K562 (cell line): ENCODE measurements at regions not wholly inside any gene's neighbourhood (a gene's known extent, or its start where the extent isn't known, plus 50 kb on each side); places are given as distances from the start of the nearest gene placed in this dataset.
A peak's percentile ranks its signal among the peaks of the same experiment; 100 is the strongest.

ENCODE experiments used
- ETV5 ChIP-seq: sonication (generic); formaldehyde crosslinking; IDR thresholded peaks from 2 replicates; pipeline ENCODE4 v1.4.0; 2020; ENCODE audit warnings: low read depth, mild to moderate bottlenecking, missing genetic modification reagents
- NR2C2 ChIP-seq, 2 experiments: fragments of 200-800 bp in 1 of 2; sonication (Bioruptor generic) in 1 of 2; sonication (generic) in 1 of 2; formaldehyde crosslinking in 1 of 2; IDR thresholded peaks; 2 replicates each; pipeline versions ENCODE4 v1.6.1 to v1.8.0; 2016 to 2022; ENCODE audit warnings: mild to moderate bottlenecking in 1 of 2, missing compliant biosample characterization in 1 of 2, missing genetic modification characterization in 1 of 2, missing genetic modification reagents in 1 of 2
- RAD21 ChIP-seq, 2 experiments: fragments of 250-450 bp in 1 of 2; fragments of 450-650 bp in 1 of 2; sonication (Bioruptor Pico) in 1 of 2; formaldehyde crosslinking in 1 of 2; IDR thresholded peaks in 1 of 2; conservative IDR thresholded peaks in 1 of 2; 2 replicates each; pipeline versions ENCODE4 v1.4.0 to v1.8.0; 2020 to 2022; ENCODE audit warnings: mild to moderate bottlenecking in 2 of 2, moderate library complexity in 1 of 2
- YY1 ChIP-seq, 3 experiments: IDR thresholded peaks; 2 replicates each; pipeline ENCODE4 v1.6.1; 2011; ENCODE audit warnings: low read length in 2 of 3, mild to moderate bottlenecking in 2 of 3, moderate library complexity in 2 of 3, borderline replicate concordance in 1 of 3, control low read depth in 1 of 3, low read depth in 1 of 3; ENCODE audit not compliant: insufficient read depth in 3 of 3, insufficient replicate concordance in 2 of 3, control insufficient read depth in 1 of 3, insufficient read length in 1 of 3; ENCODE audit errors: extremely low read depth in 1 of 3
- TF ChIP-seq, protein P1 (sequence below): fragments of 450-650 bp; IDR thresholded peaks from 2 replicates; pipeline ENCODE4 v1.6.1; 2018; ENCODE audit warnings: mild to moderate bottlenecking, low read depth; ENCODE audit not compliant: partially characterized antibody

DNA sequence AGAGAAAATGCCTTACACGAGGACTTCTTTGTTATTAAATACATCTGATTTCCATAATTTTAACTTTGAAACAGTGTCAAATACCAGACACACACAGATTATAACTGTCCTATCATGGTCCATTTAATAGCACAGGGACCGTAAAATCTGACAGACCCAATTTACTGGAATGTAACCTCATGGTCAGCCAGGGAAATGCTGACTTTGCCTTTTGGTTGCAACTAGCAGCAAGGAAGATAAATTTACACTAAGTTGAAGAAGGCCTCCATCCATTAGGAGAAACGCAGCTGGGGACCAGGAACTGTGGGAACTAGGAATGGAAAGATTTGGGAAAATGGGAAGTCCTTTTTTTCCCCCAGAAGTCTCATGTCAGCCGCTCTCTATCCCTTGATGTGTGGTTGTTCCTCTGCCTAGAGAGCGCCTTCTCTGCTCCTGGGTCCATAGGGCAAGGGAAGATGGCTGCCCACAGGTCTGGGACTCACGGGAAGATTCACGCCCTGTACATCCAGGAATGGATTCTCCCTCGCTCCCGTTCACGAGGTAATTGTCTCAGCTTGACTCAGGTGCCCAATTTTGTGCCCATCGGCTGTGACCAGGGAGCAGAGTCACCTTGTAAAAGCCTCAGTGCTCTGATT, 74.6 kb upstream of the L3MBTL3 start:
- TF ChIP-seq, protein P1, sequence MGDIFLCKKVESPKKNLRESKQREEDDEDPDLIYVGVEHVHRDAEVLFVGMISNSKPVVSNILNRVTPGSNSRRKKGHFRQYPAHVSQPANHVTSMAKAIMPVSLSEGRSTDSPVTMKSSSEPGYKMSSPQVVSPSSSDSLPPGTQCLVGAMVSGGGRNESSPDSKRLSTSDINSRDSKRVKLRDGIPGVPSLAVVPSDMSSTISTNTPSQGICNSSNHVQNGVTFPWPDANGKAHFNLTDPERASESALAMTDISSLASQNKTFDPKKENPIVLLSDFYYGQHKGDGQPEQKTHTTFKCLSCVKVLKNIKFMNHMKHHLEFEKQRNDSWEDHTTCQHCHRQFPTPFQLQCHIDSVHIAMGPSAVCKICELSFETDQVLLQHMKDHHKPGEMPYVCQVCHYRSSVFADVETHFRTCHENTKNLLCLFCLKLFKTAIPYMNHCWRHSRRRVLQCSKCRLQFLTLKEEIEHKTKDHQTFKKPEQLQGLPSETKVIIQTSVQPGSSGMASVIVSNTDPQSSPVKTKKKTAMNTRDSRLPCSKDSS: no peak
- TF ChIP-seq ETV5 (no peak), RAD21 (CRISPR knock-in tag; conservative IDR thresholded peaks at IDR 0.05 in 1 of 2, IDR thresholded peaks at IDR 0.05 in 1 of 2) (no peak), NR2C2 (CRISPR knock-in tag; IDR thresholded peaks at IDR 0.05) (no peak), NR2C2 (tag; IDR thresholded peaks at IDR 0.05) (no peak), YY1 (IDR thresholded peaks at IDR 0.05; ENCODE audit: borderline replicate concordance in 1 of 3, control insufficient read depth in 1 of 3, extremely low read depth in 1 of 3, insufficient read depth in 3 of 3, insufficient read length in 1 of 3, insufficient replicate concordance in 2 of 3, low read depth in 1 of 3, low read length in 2 of 3) (peak in 1 of 3 experiments; percentile 46)
